HCT116 (cell line): ENCODE measurements at regions not wholly inside any gene's neighbourhood (a gene's known extent, or its start where the extent isn't known, plus 50 kb on each side); places are given as distances from the start of the nearest gene placed in this dataset.

ENCODE experiments used
- ATAC-seq: fragments of 200-7000 bp; cut with Tn5 transposase; 2 replicates; pipeline ENCODE4 v1.9.1; 2020; ENCODE audit warnings: mild to moderate bottlenecking, moderate library complexity
- BruUV-seq: library from RNA; stranded (reverse); fragments of 400-500 nt; replicated peaks from 2 replicates; lab custom pipeline; 2021; lab: Mats Ljungman, UMichigan
- CTCF ChIA-PET: fragments of 300-600 bp; sonication (Branson Sonifier 250); formaldehyde crosslinking; loops from one replicate; lab custom pipeline; 2021; ENCODE audit warnings: antibody characterized with exemption; lab: Charles Lee
- POLR2A ChIA-PET: fragments of 300-600, 350-600 bp; sonication (Branson Sonifier 250); formaldehyde crosslinking; loops from one replicate; lab custom pipeline; 2021; ENCODE audit warnings: antibody characterized with exemption; lab: Charles Lee
- RAD21 ChIA-PET, 2 experiments: fragments of 300-600 bp; sonication (Branson Sonifier 250); formaldehyde crosslinking; loops; one replicate each; lab custom pipeline; 2023; ENCODE audit warnings: low total read pairs in 2 of 2; ENCODE audit not compliant: uncharacterized antibody in 2 of 2, unreplicated experiment in 2 of 2, low non-redundant PET in 1 of 2; lab: Charles Lee
- DNase-seq: peaks from one replicate; pipeline ENCODE4 v3.0.0-alpha.2; 2010; ENCODE audit warnings: low read depth, low spot score
- H2AFZ ChIP-seq: fragments of 200-600 bp; shearing (Covaris generic), sonication (generic); 2 replicates; pipeline ENCODE4 v1.6.1; 2017; ENCODE audit warnings: low read depth, mixed run types, mixed read lengths, antibody characterized with exemption, low read length; ENCODE audit not compliant: poor library complexity, severe bottlenecking
- H3K27ac ChIP-seq: 2 replicates; pipeline ENCODE4 v1.5.1; 2012; ENCODE audit warnings: low read depth, low read length
- H3K27me3 ChIP-seq: fragments of 200-600 bp; sonication (generic); 2 replicates; pipeline ENCODE4 v1.6.1; 2016; ENCODE audit warnings: mixed run types, low read length, mixed read lengths; ENCODE audit not compliant: insufficient read depth
- H3K36me3 ChIP-seq, 2 experiments: fragments of 200-500 bp in 1 of 2; fragments of 200-600 bp in 1 of 2; sonication (Bioruptor generic) in 1 of 2; sonication (generic) in 1 of 2; 2 replicates each; pipeline versions ENCODE4 v1.5.1 to v1.6.1; 2014 to 2016; ENCODE audit warnings: low read length in 2 of 2, inconsistent platforms in 1 of 2, mixed read lengths in 1 of 2, mixed run types in 1 of 2; ENCODE audit not compliant: insufficient read depth in 2 of 2, control insufficient read depth in 1 of 2
- H3K4me1 ChIP-seq, 2 experiments: fragments of 200-600 bp in 1 of 2; sonication (generic) in 1 of 2; 2 replicates each; pipeline versions ENCODE4 v1.5.1 to v1.6.1; 2012 to 2017; ENCODE audit warnings: low read length in 2 of 2, inconsistent platforms in 1 of 2, mild to moderate bottlenecking in 1 of 2, mixed read lengths in 1 of 2, mixed run types in 1 of 2, moderate library complexity in 1 of 2; ENCODE audit not compliant: insufficient read depth in 2 of 2, control insufficient read depth in 1 of 2
- H3K4me2 ChIP-seq: fragments of 200-600 bp; sonication (generic); 2 replicates; pipeline ENCODE4 v1.6.1; 2017; ENCODE audit warnings: mixed run types, low read length, mixed read lengths
- H3K4me3 ChIP-seq, 2 experiments: fragments of 200-600 bp in 1 of 2; sonication (generic) in 1 of 2; replicated peaks in 1 of 2; 2 replicates each; pipeline ENCODE4 v1.5.1; 2011 to 2016; ENCODE audit warnings: low read length in 2 of 2, control low read depth in 1 of 2, low read depth in 1 of 2, mild to moderate bottlenecking in 1 of 2, mixed read lengths in 1 of 2, mixed run types in 1 of 2
- H3K79me2 ChIP-seq: fragments of 200-600 bp; sonication (generic); 2 replicates; pipeline ENCODE4 v1.6.1; 2017; ENCODE audit warnings: mild to moderate bottlenecking, mixed run types, low read length, moderate library complexity, mixed read lengths; ENCODE audit not compliant: insufficient read depth
- H3K9ac ChIP-seq: fragments of 200-600 bp; sonication (generic); 2 replicates; pipeline ENCODE4 v1.6.1; 2016; ENCODE audit warnings: low read length, mixed read lengths
- H3K9me2 ChIP-seq: fragments of 200-600 bp; sonication (generic), shearing (Covaris generic); 2 replicates; pipeline ENCODE4 v1.6.1; 2017; ENCODE audit warnings: mixed run types, mild to moderate bottlenecking, moderate library complexity; ENCODE audit not compliant: insufficient read depth
- H3K9me3 ChIP-seq, 2 experiments: fragments of 200-500 bp in 1 of 2; fragments of 200-600 bp in 1 of 2; sonication (Bioruptor generic) in 1 of 2; sonication (generic) in 1 of 2; 2 replicates each; pipeline ENCODE4 v1.6.1; 2014 to 2017; ENCODE audit warnings: low read length in 2 of 2, mixed read lengths in 2 of 2, inconsistent platforms in 1 of 2, low read depth in 1 of 2, mild to moderate bottlenecking in 1 of 2, mixed run types in 1 of 2, moderate library complexity in 1 of 2; ENCODE audit not compliant: control insufficient read depth in 1 of 2, insufficient read depth in 1 of 2
- H4K20me1 ChIP-seq: fragments of 200-600 bp; sonication (generic), shearing (Covaris generic); 2 replicates; pipeline ENCODE4 v1.6.1; 2017; ENCODE audit warnings: mixed run types, mild to moderate bottlenecking, moderate library complexity; ENCODE audit not compliant: insufficient read depth
- CEBPB ChIP-seq: IDR thresholded peaks from 2 replicates; pipeline ENCODE4 v1.6.1; 2012; ENCODE audit warnings: low read depth
- ELF1 ChIP-seq: IDR thresholded peaks from 2 replicates; pipeline ENCODE4 v1.6.1; 2012; ENCODE audit warnings: low read depth, borderline replicate concordance
- EZH2 ChIP-seq: fragments of 200-600 bp; sonication (generic); IDR thresholded peaks from 2 replicates; pipeline ENCODE4 v1.6.1; 2017; ENCODE audit warnings: antibody characterized with exemption, mixed run types
- MAX ChIP-seq: IDR thresholded peaks from 2 replicates; pipeline ENCODE4 v1.6.1; 2012
- SRF ChIP-seq: IDR thresholded peaks from 2 replicates; pipeline ENCODE4 v1.6.1; 2012; ENCODE audit warnings: low read depth
- YY1 ChIP-seq: IDR thresholded peaks from 2 replicates; pipeline ENCODE4 v1.6.1; 2011; ENCODE audit warnings: low read length, low read depth, moderate library complexity, mild to moderate bottlenecking; ENCODE audit not compliant: insufficient replicate concordance; ENCODE audit errors: extremely low read depth
- ZNF274 ChIP-seq: fragments of 200-500 bp; sonication (Bioruptor generic); IDR thresholded peaks from 2 replicates; pipeline ENCODE4 v1.6.1; 2014; ENCODE audit warnings: mild to moderate bottlenecking, low read depth, low read length, inconsistent platforms
- intact Hi-C: fragments of 100-400 bp; cut with micrococcal nuclease; formaldehyde crosslinking; loops from 2 replicates; pipeline ENCODE4 v1.10.0; 2022
- TF ChIP-seq, protein P1 (sequence below): IDR thresholded peaks from 2 replicates; pipeline ENCODE4 v1.6.1; 2012
- TF ChIP-seq, protein P2 (sequence below): IDR thresholded peaks from 2 replicates; pipeline ENCODE4 v1.6.1; 2012; ENCODE audit warnings: low read depth
- TF ChIP-seq, protein P3 (sequence below): IDR thresholded peaks from 2 replicates; pipeline ENCODE4 v1.6.1; 2011; ENCODE audit warnings: mild to moderate bottlenecking, low read length, moderate library complexity; ENCODE audit not compliant: insufficient replicate concordance; ENCODE audit errors: extremely low read depth

GRCh38 chr7:67435894-67436535 is 439.4 kb downstream of the TYW1 start:
- no TSS peak for BruUV-seq
- H4K20me1 ChIP-seq: no peaks in the 10 kb centered on the region
- ATAC-seq: no peak
- ChIA-PET RAD21 (no interaction called here), POLR2A (no interaction called here), CTCF (no interaction called here)
- no peak for TF ChIP-seq MAX
- no peak for TF ChIP-seq SRF
- no peak for TF ChIP-seq ZNF274
- TF ChIP-seq CEBPB: no peak
- no peak for TF ChIP-seq ELF1
- TF ChIP-seq, protein P1, sequence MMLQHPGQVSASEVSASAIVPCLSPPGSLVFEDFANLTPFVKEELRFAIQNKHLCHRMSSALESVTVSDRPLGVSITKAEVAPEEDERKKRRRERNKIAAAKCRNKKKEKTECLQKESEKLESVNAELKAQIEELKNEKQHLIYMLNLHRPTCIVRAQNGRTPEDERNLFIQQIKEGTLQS: no peak
- no peak for TF ChIP-seq EZH2
- TF ChIP-seq, protein P2, sequence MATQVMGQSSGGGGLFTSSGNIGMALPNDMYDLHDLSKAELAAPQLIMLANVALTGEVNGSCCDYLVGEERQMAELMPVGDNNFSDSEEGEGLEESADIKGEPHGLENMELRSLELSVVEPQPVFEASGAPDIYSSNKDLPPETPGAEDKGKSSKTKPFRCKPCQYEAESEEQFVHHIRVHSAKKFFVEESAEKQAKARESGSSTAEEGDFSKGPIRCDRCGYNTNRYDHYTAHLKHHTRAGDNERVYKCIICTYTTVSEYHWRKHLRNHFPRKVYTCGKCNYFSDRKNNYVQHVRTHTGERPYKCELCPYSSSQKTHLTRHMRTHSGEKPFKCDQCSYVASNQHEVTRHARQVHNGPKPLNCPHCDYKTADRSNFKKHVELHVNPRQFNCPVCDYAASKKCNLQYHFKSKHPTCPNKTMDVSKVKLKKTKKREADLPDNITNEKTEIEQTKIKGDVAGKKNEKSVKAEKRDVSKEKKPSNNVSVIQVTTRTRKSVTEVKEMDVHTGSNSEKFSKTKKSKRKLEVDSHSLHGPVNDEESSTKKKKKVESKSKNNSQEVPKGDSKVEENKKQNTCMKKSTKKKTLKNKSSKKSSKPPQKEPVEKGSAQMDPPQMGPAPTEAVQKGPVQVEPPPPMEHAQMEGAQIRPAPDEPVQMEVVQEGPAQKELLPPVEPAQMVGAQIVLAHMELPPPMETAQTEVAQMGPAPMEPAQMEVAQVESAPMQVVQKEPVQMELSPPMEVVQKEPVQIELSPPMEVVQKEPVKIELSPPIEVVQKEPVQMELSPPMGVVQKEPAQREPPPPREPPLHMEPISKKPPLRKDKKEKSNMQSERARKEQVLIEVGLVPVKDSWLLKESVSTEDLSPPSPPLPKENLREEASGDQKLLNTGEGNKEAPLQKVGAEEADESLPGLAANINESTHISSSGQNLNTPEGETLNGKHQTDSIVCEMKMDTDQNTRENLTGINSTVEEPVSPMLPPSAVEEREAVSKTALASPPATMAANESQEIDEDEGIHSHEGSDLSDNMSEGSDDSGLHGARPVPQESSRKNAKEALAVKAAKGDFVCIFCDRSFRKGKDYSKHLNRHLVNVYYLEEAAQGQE: no peak
- no peak for TF ChIP-seq YY1
- TF ChIP-seq, protein P3, sequence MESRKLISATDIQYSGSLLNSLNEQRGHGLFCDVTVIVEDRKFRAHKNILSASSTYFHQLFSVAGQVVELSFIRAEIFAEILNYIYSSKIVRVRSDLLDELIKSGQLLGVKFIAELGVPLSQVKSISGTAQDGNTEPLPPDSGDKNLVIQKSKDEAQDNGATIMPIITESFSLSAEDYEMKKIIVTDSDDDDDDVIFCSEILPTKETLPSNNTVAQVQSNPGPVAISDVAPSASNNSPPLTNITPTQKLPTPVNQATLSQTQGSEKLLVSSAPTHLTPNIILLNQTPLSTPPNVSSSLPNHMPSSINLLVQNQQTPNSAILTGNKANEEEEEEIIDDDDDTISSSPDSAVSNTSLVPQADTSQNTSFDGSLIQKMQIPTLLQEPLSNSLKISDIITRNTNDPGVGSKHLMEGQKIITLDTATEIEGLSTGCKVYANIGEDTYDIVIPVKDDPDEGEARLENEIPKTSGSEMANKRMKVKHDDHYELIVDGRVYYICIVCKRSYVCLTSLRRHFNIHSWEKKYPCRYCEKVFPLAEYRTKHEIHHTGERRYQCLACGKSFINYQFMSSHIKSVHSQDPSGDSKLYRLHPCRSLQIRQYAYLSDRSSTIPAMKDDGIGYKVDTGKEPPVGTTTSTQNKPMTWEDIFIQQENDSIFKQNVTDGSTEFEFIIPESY: no peak
- no peaks in the 10 kb centered on the region for H3K36me3 ChIP-seq
- H3K4me1 ChIP-seq: no peaks in the 10 kb centered on the region
- no peak for DNase-seq
- no peak overlapping the region for H3K4me2 ChIP-seq
- H3K9me3 ChIP-seq: no peaks in the 10 kb centered on the region
- intact Hi-C loops: no loop called here
- H3K27me3 ChIP-seq: no peaks in the 10 kb centered on the region
- no peak overlapping the region for H3K27ac ChIP-seq
- no peak overlapping the region for H3K9ac ChIP-seq
- no peak overlapping the region for H2AFZ ChIP-seq
- no peaks in the 10 kb centered on the region for H3K79me2 ChIP-seq
- no peaks in the 10 kb centered on the region for H3K9me2 ChIP-seq
- no peak overlapping the region for H3K4me3 ChIP-seq
